Erythroblast (primary cell): ENCODE measurements at regions not wholly inside any gene's neighbourhood (a gene's known extent, or its start where the extent isn't known, plus 50 kb on each side); places are given as distances from the start of the nearest gene placed in this dataset.

Experiments
- GATA1 ChIP-seq: IDR thresholded peaks from 2 replicates; pipeline ENCODE4 v1.6.1; 2011; ENCODE audit warnings: low read depth, mild to moderate bottlenecking, control low read depth, low read length, moderate library complexity
- POLR2A ChIP-seq: IDR thresholded peaks from 2 replicates; pipeline ENCODE4 v1.6.1; 2011; ENCODE audit warnings: mild to moderate bottlenecking, low read length

- TF ChIP-seq POLR2A (no peak), GATA1 (no peak)
These were observed 90.7 kb upstream of the FNDC3A start for GRCh38 chr13:48885027-48885395.
